22Rv1 (cell line): ENCODE measurements at regions not wholly inside any gene's neighbourhood (a gene's known extent, or its start where the extent isn't known, plus 50 kb on each side); places are given as distances from the start of the nearest gene placed in this dataset.
"Not testable (repeated sequence)": the region's sequence is repeated elsewhere in the genome, so short reads cannot be mapped to it uniquely, and the experiment has no call there.

Experiments used
- CTCF ChIP-seq: fragments of 450-650 bp; IDR thresholded peaks from 2 replicates; pipeline ENCODE4 v1.5.1; 2017; ENCODE audit warnings: mild to moderate bottlenecking
- ZFX ChIP-seq: fragments of 450-650 bp; IDR thresholded peaks from 2 replicates; pipeline ENCODE4 v1.6.1; 2017; ENCODE audit warnings: antibody characterized with exemption, borderline replicate concordance

DNA sequence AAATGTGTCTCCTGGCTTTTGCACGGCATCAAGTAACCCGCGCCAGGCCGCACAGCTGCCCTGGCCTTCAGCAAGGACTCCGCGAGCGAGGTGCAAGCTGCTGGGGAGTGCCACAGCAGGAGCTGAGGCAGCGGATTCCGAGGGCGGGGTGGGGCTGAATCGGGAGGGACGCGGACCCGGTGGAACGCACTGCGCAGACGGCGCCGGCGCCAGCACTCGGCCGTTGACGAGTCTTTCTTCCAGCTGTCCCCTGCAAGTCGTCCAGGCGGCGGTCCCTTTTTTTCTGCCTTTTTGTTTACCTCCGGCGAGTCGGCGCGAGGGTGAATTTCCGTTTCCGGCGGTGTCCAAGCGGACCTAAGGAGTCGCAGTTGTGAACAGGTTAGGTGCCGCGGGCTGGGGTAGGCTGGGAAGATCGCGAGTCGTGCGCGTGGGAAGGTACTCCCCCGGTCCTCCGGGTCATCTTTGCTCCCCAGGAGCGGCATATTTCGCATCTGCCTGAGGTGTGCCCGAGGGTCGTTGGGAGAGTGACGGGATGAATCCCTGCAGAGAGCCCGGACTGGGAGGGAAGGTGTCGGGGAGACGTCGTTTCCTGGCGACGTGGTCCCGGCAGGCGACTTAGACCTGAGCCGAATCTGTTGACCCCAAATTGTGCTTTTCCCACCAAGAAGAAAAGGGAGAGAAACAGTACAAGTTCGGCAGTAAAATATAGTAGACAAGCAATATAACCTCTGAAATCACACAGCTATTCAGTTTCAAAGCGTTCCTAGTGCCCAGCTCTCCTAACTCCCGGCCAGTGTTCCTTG lies 124.5 kb upstream of the PTPN20 start:
- not testable (repeated sequence) for TF ChIP-seq CTCF, ZFX
